ENCODE measurements at regions not wholly inside any gene's neighbourhood (a gene's known extent, or its start where the extent isn't known, plus 50 kb on each side); places are given as distances from the start of the nearest gene placed in this dataset.

DNA sequence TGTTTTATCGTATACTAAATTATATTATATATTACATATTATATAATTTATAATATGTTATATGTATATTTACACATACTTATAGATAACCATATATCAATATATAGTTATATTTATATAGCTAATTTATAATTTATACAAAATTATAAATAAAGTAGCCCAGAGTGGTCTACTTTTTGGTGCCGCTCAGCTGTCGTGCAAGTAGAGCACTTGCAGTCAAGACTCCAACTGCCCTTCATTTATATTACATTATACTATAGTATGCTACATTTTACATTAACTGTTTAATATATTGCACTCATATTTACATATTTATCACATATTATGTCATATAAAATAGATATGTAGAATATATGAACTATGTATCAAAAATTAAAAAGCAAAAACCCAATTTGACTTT is 1124.7 kb upstream of the MIR17HG start:
- no peaks in the 10 kb centered on the region for H3K4me1 ChIP-seq
- H3K9me3 ChIP-seq, result no peaks in the 10 kb centered on the region
- POLR2A ChIA-PET, result no interaction called here
- no peak overlapping the region for H3K4me2 ChIP-seq
- no peak overlapping the region for H3K27ac ChIP-seq
- DNase-seq (ENCODE audit: low read depth in 1 of 2, low spot score in 1 of 2) (no peak), ATAC-seq (no peak), FAIRE-seq (no peak)
- CTCF ChIA-PET, result no interaction called here
- no peak overlapping the region for H3K4me3 ChIP-seq
- TF ChIP-seq, protein P1, sequence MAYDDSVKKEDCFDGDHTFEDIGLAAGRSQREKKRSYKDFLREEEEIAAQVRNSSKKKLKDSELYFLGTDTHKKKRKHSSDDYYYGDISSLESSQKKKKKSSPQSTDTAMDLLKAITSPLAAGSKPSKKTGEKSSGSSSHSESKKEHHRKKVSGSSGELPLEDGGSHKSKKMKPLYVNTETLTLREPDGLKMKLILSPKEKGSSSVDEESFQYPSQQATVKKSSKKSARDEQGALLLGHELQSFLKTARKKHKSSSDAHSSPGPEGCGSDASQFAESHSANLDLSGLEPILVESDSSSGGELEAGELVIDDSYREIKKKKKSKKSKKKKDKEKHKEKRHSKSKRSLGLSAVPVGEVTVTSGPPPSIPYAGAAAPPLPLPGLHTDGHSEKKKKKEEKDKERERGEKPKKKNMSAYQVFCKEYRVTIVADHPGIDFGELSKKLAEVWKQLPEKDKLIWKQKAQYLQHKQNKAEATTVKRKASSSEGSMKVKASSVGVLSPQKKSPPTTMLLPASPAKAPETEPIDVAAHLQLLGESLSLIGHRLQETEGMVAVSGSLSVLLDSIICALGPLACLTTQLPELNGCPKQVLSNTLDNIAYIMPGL (CRISPR knock-in tag; IDR thresholded peaks at IDR 0.05; ENCODE audit: borderline replicate concordance), result no peak
- TF ChIP-seq EHF (CRISPR knock-in tag; IDR thresholded peaks at IDR 0.05), result no peak
- TF ChIP-seq HOXA7 (CRISPR knock-in tag; IDR thresholded peaks at IDR 0.05), result no peak
- TF ChIP-seq TP53 (CRISPR knock-in tag; IDR thresholded peaks at IDR 0.05), result no peak
- TF ChIP-seq, protein P2, sequence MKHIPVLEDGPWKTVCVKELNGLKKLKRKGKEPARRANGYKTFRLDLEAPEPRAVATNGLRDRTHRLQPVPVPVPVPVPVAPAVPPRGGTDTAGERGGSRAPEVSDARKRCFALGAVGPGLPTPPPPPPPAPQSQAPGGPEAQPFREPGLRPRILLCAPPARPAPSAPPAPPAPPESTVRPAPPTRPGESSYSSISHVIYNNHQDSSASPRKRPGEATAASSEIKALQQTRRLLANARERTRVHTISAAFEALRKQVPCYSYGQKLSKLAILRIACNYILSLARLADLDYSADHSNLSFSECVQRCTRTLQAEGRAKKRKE (CRISPR knock-in tag; IDR thresholded peaks at IDR 0.05; ENCODE audit: low read depth), result no peak
- no peak for TF ChIP-seq ZNF302 (CRISPR knock-in tag; IDR thresholded peaks at IDR 0.05)
- TF ChIP-seq, protein P3, sequence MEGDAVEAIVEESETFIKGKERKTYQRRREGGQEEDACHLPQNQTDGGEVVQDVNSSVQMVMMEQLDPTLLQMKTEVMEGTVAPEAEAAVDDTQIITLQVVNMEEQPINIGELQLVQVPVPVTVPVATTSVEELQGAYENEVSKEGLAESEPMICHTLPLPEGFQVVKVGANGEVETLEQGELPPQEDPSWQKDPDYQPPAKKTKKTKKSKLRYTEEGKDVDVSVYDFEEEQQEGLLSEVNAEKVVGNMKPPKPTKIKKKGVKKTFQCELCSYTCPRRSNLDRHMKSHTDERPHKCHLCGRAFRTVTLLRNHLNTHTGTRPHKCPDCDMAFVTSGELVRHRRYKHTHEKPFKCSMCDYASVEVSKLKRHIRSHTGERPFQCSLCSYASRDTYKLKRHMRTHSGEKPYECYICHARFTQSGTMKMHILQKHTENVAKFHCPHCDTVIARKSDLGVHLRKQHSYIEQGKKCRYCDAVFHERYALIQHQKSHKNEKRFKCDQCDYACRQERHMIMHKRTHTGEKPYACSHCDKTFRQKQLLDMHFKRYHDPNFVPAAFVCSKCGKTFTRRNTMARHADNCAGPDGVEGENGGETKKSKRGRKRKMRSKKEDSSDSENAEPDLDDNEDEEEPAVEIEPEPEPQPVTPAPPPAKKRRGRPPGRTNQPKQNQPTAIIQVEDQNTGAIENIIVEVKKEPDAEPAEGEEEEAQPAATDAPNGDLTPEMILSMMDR (IDR thresholded peaks at IDR 0.05), result no peak
- TF ChIP-seq, protein P4, sequence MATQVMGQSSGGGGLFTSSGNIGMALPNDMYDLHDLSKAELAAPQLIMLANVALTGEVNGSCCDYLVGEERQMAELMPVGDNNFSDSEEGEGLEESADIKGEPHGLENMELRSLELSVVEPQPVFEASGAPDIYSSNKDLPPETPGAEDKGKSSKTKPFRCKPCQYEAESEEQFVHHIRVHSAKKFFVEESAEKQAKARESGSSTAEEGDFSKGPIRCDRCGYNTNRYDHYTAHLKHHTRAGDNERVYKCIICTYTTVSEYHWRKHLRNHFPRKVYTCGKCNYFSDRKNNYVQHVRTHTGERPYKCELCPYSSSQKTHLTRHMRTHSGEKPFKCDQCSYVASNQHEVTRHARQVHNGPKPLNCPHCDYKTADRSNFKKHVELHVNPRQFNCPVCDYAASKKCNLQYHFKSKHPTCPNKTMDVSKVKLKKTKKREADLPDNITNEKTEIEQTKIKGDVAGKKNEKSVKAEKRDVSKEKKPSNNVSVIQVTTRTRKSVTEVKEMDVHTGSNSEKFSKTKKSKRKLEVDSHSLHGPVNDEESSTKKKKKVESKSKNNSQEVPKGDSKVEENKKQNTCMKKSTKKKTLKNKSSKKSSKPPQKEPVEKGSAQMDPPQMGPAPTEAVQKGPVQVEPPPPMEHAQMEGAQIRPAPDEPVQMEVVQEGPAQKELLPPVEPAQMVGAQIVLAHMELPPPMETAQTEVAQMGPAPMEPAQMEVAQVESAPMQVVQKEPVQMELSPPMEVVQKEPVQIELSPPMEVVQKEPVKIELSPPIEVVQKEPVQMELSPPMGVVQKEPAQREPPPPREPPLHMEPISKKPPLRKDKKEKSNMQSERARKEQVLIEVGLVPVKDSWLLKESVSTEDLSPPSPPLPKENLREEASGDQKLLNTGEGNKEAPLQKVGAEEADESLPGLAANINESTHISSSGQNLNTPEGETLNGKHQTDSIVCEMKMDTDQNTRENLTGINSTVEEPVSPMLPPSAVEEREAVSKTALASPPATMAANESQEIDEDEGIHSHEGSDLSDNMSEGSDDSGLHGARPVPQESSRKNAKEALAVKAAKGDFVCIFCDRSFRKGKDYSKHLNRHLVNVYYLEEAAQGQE (IDR thresholded peaks at IDR 0.05), result no peak
- TF ChIP-seq ZC3H11A (IDR thresholded peaks at IDR 0.05), result no peak
- no peak for TF ChIP-seq NFE2L2 (conservative IDR thresholded peaks at IDR 0.05; ENCODE audit: low read length)
- TF ChIP-seq HDAC2 (IDR thresholded peaks at IDR 0.05), result no peak
- no peak for TF ChIP-seq HEYL (CRISPR knock-in tag; IDR thresholded peaks at IDR 0.05)
- TF ChIP-seq ESRRA (IDR thresholded peaks at IDR 0.05; ENCODE audit: borderline replicate concordance, low read length), result no peak
- TF ChIP-seq JUNB (IDR thresholded peaks at IDR 0.05), result no peak
- TF ChIP-seq RFX5 (IDR thresholded peaks at IDR 0.05), result no peak
- TF ChIP-seq CBX2 (IDR thresholded peaks at IDR 0.05; ENCODE audit: borderline replicate concordance, low read depth), result no peak
- 86% methylated on average over 3 of the region's 3 CpGs for WGBS (ENCODE audit: missing lambda C conversion rate)

DNA sequence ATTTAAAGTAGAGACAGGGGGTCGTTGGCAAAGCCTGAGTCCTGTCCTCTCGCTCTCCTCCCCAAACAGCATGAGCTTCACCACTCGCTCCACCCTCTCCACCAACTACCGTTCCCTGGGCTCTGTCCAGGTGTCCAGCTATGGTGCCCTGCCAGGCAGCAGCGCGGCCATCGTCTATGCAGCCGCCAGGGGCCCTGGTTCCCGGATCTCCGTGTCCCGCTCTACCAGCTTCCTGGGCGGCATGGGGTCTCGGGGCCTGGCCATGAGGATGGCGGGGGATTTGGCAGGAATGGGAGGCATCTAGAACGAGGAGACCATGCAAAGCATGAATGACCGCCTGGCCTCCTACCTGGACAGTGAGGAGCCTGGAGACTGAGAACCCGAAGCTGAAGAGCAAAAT is 1117.2 kb upstream of the MIR17HG start:
- no peak overlapping the region for H3K4me3 ChIP-seq
- no peak overlapping the region for H3K4me2 ChIP-seq
- CTCF ChIA-PET, result no interaction called here
- ATAC-seq (no peak), DNase-seq (ENCODE audit: low read depth in 1 of 2, low spot score in 1 of 2) (no peak), FAIRE-seq (no peak)
- TF ChIP-seq RARB (CRISPR knock-in tag; IDR thresholded peaks at IDR 0.05), result no peak
- TF ChIP-seq CHD2 (IDR thresholded peaks at IDR 0.05; ENCODE audit: low read length, partially characterized antibody), result no peak
- TF ChIP-seq, protein P4 (IDR thresholded peaks at IDR 0.05), result no peak
- TF ChIP-seq MAZ (IDR thresholded peaks at IDR 0.05; ENCODE audit: borderline replicate concordance, low read depth, low read length), result no peak
- no peak for TF ChIP-seq ZC3H11A (IDR thresholded peaks at IDR 0.05)
- TF ChIP-seq HOXB5 (CRISPR knock-in tag; IDR thresholded peaks at IDR 0.05), result no peak
- no peak for TF ChIP-seq PHF8 (IDR thresholded peaks at IDR 0.05; ENCODE audit: borderline replicate concordance, low read depth)
- no peak for TF ChIP-seq HOXA7 (CRISPR knock-in tag; IDR thresholded peaks at IDR 0.05)
- TF ChIP-seq FOSL2 (IDR thresholded peaks at IDR 0.05), result no peak
- TF ChIP-seq FOSL2 (CRISPR knock-in tag; IDR thresholded peaks at IDR 0.05), result no peak
- no peak for TF ChIP-seq FOXS1 (CRISPR knock-in tag; IDR thresholded peaks at IDR 0.05)
- no peak for TF ChIP-seq BHLHE40 (IDR thresholded peaks at IDR 0.05; ENCODE audit: low read depth, low read length)
- TF ChIP-seq HDAC2 (IDR thresholded peaks at IDR 0.05), result no peak
- TF ChIP-seq ESRRA (IDR thresholded peaks at IDR 0.05; ENCODE audit: borderline replicate concordance, low read length), result no peak
- TF ChIP-seq, protein P5, sequence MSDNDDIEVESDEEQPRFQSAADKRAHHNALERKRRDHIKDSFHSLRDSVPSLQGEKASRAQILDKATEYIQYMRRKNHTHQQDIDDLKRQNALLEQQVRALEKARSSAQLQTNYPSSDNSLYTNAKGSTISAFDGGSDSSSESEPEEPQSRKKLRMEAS (IDR thresholded peaks at IDR 0.05), result no peak
- TF ChIP-seq JUN (IDR thresholded peaks at IDR 0.05), result no peak
- no peak overlapping the region for H3K27ac ChIP-seq
- 84% methylated on average over 13 of the region's 17 CpGs for WGBS (ENCODE audit: missing lambda C conversion rate)
- no peaks in the 10 kb centered on the region for H3K9me3 ChIP-seq
- POLR2A ChIA-PET, result no interaction called here
- no peaks in the 10 kb centered on the region for H3K4me1 ChIP-seq
